Testis (tissue), 2 donors: ENCODE measurements at regions not wholly inside any gene's neighbourhood (a gene's known extent, or its start where the extent isn't known, plus 50 kb on each side); places are given as distances from the start of the nearest gene placed in this dataset.

Source experiments
- POLR2A ChIP-seq: fragments of 450-650 bp; IDR thresholded peaks from one replicate; pipeline ENCODE4 v1.6.1; 2017; ENCODE audit warnings: antibody characterized with exemption, mild to moderate bottlenecking, moderate library complexity
- TF ChIP-seq, protein P1 (sequence below), 3 experiments: fragments of 450-650 bp in 2 of 3; fragments of 200-600 bp in 1 of 3; sonication (generic) in 1 of 3; IDR thresholded peaks; one replicate each; pipeline ENCODE4 v1.5.1; 2016 to 2019; ENCODE audit warnings: antibody characterized with exemption in 3 of 3, mild to moderate bottlenecking in 2 of 3, moderate library complexity in 1 of 3

DNA sequence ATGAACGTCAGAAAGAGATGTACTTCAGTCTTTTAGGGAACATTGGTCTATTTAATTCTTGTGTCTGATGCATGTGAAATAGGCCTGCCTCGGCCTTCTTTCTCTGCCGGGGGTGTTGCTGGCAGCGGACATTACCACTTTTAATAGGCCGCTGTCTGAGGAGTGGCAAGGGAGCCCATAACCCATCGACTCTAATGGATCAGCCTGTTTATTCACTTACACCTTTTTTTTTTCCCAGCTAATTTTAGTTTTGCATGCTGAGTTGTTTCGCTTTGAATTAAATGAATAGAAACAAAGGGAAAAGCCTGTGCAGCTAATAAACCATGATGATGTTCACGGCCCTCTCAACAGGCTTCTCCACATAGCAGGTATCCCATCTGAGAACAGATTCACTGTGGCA, 78.4 kb downstream of the KCTD15 start:
- TF ChIP-seq, protein P1, sequence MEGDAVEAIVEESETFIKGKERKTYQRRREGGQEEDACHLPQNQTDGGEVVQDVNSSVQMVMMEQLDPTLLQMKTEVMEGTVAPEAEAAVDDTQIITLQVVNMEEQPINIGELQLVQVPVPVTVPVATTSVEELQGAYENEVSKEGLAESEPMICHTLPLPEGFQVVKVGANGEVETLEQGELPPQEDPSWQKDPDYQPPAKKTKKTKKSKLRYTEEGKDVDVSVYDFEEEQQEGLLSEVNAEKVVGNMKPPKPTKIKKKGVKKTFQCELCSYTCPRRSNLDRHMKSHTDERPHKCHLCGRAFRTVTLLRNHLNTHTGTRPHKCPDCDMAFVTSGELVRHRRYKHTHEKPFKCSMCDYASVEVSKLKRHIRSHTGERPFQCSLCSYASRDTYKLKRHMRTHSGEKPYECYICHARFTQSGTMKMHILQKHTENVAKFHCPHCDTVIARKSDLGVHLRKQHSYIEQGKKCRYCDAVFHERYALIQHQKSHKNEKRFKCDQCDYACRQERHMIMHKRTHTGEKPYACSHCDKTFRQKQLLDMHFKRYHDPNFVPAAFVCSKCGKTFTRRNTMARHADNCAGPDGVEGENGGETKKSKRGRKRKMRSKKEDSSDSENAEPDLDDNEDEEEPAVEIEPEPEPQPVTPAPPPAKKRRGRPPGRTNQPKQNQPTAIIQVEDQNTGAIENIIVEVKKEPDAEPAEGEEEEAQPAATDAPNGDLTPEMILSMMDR (IDR thresholded peaks at IDR 0.05), result no peak
- no peak for TF ChIP-seq POLR2A
